CD1c-positive myeloid dendritic cell (primary cell): ENCODE measurements at regions not wholly inside any gene's neighbourhood (a gene's known extent, or its start where the extent isn't known, plus 50 kb on each side); places are given as distances from the start of the nearest gene placed in this dataset.
"Not testable (repeated sequence)": the region's sequence is repeated elsewhere in the genome, so short reads cannot be mapped to it uniquely, and the experiment has no call there.

Experiments
- DNase-seq: peaks from one replicate; pipeline ENCODE4 v3.0.0-alpha.2; 2016; ENCODE audit errors: extremely low spot score

DNA sequence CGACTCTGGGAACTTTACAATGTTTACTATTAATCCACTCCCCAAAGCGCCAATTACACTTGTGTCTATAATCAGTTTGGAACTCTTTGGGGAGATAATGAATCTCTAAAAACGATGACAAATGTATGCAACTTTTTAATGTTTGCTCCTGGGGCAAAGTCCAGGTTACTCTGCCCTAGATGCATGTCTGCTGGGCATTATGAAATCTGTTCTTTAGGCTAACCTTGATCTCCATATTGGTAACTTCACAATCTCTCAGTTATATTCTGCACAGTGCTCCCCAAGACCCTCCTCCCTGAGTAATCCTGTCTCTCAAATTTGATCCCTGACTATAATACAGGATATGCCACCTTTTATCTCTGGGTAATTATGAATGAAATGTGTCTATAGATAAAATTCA lies 152.2 kb upstream of the TRPM3 start:
- no peak for DNase-seq

DNA sequence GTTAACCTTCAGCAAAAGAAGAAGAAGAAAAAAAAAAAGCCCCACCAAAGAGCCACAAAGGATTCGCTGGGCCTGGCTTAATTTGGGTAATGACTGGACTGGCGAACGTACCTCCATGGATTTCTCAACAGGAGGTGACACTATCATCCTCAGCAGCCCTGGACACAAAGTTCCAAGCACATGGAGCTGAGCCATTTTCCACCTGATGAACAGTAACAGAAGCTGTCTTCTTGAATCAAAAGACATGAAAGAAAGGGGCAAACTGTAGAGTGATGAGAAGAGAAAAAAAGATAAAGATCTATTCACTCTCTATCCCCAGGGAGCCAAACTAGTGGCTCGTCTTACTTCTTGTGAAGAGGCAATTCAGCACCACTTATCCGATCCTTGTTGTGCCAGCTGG lies 150.2 kb upstream of the TRPM3 start:
- no peak for DNase-seq

- no peak for DNase-seq
These were observed 149.1 kb upstream of the TRPM3 start for GRCh38 chr9:71270554-71270953.

GRCh38 chr9:71269859-71270258 lies 148.4 kb upstream of the TRPM3 start:
- no peak for DNase-seq

- no peak for DNase-seq
These were observed 147.6 kb upstream of the TRPM3 start for GRCh38 chr9:71268871-71269635.

- no peak for DNase-seq
These were observed 142.0 kb upstream of the TRPM3 start for GRCh38 chr9:71263451-71263850.

GRCh38 chr9:71260419-71260818 lies 139.0 kb upstream of the TRPM3 start:
- DNase-seq = not testable (repeated sequence)

GRCh38 chr9:71254592-71255277 lies 133.3 kb upstream of the TRPM3 start:
- DNase-seq = no peak

- DNase-seq = no peak
These were observed 131.6 kb upstream of the TRPM3 start for GRCh38 chr9:71253011-71253410.

- no peak for DNase-seq
These were observed 129.2 kb upstream of the TRPM3 start for GRCh38 chr9:71250581-71250980.

- peak; percentile 43 for DNase-seq
These were observed 128.4 kb upstream of the TRPM3 start for GRCh38 chr9:71249729-71250317.

- DNase-seq = no peak
These were observed 124.2 kb upstream of the TRPM3 start for GRCh38 chr9:71245651-71246050.

- DNase-seq = no peak
These were observed 122.5 kb upstream of the TRPM3 start for GRCh38 chr9:71243951-71244350.

DNA sequence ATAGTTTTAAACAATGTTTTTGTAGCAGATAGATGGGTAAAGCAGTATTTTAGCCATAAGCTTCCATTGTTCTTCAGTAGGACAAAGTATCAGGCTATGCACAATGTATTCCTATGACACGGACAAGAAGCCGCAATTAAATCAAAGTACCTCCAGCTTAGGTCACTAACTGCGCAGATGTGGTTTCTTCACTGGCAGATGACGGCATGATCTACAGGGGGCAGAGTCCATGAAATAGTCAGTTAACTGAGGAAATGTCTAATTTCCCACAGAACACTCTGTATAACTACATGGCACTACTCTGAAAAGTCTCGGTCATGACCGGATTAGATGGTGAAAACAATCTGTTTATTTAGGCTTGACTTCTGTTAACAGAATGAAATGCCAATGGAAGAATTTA lies 120.7 kb upstream of the TRPM3 start:
- no peak for DNase-seq

DNA sequence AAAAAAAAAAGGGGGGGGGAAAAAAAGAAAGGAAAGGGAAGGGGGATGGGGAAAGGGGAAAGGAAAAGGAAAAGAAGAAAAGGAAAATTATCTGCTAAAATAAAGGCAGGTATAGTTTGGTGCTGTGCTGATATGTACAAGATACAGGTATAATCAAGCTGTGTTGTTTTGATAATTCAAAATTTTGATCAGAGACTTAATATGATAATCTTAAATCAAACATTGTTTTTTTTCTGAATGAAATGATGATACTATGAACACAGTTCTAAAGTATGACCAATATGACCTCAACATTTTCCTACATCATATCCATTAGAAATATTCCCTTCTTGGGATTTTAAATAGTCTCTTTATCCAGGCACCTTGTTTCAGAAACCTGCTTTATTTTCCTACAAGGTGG lies 115.6 kb upstream of the TRPM3 start:
- no peak for DNase-seq

DNA sequence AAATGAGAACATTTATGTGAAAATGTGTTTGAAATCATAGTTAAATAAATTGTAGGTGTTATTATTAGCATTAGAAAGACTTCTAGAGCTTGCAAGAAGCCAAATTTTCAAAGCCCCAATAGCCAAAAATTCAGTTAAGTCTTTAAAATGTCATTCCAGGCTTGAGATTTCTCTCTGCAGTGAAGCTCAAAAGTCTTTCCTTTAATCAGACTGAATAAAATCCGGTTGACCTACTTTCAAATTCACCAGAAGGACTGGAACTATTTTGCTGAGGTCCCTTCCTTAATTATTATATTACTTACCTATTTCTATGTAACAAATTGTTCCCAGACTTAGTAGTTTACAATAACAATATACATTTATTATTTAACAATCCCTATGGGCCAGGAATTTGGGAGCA lies 112.2 kb upstream of the TRPM3 start:
- DNase-seq = no peak

- no peak for DNase-seq
These were observed 102.6 kb upstream of the TRPM3 start for GRCh38 chr9:71223953-71224538.

DNA sequence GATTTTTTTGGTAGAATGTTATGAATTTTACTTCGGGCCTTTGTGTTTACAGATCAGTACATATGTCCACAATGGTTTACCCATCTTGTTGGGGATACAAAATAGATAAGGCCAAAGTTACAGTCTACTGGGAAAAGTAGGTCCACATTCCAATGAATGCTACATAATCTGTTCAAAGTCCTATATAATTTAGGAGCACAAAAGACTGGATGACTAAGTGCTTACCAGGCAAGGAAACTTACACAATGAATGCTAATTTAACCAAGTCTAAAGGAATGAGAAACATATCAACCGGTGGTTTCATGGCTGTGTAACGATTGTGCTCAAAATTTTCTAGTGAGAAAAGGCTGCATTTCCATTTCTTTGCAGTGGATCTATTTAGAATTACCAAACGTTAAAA lies 97.4 kb upstream of the TRPM3 start:
- no peak for DNase-seq

DNA sequence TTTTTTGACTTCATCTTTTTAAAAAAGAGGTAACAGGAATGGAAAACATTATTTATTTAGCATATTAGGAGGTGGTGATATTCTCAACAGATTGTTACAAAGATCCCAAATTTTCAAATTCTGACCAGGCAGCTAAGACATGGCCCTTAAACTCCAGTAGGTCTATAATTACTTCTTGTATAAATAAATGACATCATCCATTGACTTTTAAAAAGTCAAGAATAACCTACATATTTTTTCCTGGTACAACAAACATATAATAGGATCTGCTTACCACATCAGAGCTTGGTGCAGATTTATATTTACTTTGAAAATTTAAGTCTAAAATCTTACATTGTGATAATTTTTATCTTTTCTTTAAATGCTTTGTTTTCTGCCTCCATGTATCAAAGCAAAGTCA lies 92.2 kb upstream of the TRPM3 start:
- DNase-seq = no peak

DNA sequence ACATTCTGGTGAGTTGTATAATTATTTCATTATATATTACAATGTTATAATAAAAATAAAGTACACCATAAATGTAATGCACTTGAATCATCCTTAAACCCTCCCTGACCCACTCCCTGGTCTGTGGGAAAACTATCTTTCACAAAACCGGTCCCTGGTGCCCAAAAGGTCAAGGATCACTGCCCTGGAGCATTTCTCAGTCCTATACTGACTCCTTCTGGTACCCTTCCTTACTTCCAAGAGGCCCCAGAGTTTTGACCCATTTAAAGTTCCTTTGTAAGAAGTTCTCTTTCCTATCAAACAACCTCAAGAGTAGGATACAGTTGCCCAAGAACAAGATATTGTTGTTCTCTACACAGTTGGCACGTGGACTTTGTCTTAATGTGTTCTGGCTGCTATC lies 88.9 kb upstream of the TRPM3 start:
- DNase-seq = no peak

- no peak for DNase-seq
These were observed 88.5 kb upstream of the TRPM3 start for GRCh38 chr9:71209890-71210289.

DNA sequence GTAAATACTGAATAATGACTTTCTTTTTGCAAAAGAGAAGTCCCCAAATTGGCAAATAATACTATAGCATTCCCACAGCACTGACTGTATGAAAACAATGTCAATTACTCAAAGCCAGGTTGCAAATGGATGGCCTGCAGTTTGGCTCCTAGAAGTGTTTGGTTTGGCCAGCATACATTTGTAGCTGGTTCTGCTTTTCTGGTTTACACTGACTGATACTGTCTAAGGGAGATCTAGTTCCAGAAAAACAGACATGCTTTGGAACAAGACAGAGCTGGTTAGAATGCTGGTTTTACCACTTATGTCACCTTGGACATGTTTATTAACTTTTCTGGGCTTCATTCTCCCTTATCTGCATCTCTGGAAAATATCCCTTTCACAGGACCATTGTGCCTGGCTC lies 81.5 kb upstream of the TRPM3 start:
- no peak for DNase-seq

DNA sequence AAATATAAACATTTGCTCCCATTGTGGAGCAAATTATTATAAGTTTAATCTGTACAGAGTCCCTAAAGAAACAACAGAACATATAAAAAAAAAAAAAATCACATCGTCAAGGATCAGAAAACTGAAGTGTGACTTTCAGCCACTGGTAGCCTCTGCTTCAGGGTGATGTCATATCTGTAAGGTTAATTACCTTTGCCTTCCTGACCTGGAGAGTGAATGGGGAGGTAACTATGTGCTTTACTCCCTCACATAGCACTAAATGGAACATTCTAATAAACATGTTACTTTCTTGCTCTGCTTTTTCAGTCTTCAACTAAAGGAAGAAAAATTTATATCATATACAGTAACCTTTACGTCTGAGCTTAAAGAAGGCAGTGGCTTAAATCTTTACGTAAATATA lies 70.3 kb upstream of the TRPM3 start:
- DNase-seq = no peak
